ELR (cell line): ENCODE measurements at regions not wholly inside any gene's neighbourhood (a gene's known extent, or its start where the extent isn't known, plus 50 kb on each side); places are given as distances from the start of the nearest gene placed in this dataset.

Experiments used
- DNase-seq: peaks from one replicate; pipeline ENCODE4 v3.0.0-alpha.2; 2015; ENCODE audit warnings: low read depth

DNA sequence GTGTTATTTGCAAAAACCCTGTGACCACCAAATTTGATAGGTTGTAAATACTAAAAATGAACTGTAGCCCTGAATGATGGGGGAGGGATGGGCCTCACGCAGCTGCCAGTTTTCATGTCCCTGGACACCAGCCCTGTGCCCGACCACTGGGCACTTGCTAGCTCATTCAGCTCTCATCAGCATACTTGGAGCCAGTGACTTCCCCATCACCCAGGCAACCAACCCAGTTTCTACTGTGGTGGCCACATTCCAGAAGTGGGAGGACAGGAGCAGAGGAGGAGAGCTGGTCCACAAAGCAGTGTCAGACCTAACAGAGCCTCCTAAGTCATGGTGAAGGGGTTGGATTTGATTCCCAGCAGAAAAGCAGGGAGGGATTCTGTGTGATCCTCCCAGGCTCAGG is 128.2 kb downstream of the CPEB2 start:
- no peak for DNase-seq

DNA sequence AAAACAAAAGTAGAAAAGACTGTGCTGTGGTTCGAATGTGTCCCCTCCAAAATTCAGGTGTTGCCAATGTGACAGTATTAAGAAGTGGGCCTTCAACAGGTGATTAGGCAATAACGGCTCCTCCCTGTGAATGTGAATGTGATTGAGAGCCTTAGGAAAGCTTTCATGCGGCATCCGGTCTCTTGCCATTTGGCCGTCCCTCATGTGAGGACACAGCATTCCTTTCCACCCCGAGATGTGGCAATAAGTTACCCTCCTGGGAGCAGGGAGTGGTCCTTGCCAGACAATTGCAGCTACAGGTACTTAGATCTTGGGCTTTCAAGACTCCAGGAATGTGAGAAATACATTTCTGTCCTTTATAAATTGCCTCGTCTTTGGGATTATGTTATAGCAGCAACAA is 129.3 kb downstream of the CPEB2 start:
- DNase-seq: no peak

DNA sequence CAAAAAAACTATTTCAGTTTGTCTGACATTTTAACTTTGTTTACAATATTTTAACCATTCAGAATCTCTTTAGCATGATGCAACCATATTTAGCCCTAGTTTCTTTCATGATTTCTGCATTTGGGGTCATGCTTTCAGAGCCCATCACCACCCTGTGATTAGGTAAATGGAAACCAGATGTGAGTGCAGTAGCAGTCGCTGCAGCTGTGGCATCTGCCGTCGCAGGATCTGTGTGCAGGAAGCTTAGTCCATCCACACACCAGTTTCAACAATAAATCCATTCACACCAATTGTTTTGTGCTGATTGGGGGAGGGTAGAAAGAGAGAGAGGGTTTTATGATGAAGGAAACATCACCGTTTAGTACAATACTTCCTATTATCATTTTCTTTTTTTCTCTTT is 130.5 kb downstream of the CPEB2 start:
- DNase-seq: no peak

DNA sequence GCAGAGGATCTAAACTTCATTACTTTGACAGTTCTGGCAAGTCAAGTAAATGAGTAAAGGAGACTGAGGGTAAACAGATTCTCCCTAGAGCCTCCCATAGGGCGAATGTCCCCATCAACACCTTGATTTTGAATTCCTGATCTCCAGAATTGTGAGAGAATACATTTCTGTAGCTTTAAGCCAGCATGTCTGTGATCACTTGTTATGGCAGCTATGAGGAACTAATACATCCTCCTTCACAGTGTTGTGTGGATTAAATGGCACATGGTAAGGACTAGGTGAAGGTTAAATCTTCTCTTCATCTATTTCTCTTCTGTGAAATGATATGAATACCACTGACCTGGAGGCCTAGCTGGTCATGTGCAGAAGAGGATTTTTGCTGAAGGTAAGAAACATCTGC is 137.3 kb downstream of the CPEB2 start:
- DNase-seq: no peak

DNA sequence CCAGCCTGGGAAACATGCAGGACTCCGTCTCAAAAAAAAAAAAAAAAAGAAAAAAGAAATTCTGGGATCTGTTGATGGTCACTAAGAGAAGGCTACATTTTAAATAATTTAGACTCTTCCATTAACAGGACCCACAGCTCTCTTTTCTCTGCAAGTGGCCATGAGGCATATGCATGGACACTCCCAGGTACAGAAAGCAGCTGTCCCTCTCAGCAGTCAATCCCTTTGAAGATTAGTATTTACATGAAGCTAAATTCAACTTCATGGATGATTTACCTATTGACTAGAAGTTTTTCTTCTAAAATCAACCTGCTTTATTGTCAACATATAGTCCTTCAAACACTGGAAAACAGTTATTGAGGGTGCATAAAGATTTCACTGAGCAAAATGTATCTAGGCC is 139.9 kb downstream of the CPEB2 start:
- no peak for DNase-seq

DNA sequence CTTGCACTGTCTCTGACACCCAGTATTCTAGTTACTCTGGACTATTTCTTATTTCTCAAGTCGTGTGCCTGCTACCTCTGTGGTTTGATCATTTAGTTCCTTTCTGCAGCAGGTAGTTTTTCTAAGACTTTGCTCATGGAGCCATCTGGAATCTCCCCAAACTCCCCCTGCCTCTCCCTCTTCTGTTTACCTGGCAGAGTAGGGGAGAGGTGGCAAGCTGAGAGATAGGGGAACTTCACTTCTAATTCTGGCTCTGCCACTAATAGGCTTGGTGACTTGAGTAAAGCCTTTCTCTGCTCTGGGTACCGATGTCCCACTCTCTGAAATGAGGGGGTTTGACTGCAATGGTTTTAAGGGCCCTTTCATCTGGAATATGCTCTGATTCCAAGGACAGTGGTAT is 141.3 kb downstream of the CPEB2 start:
- DNase-seq: no peak

DNA sequence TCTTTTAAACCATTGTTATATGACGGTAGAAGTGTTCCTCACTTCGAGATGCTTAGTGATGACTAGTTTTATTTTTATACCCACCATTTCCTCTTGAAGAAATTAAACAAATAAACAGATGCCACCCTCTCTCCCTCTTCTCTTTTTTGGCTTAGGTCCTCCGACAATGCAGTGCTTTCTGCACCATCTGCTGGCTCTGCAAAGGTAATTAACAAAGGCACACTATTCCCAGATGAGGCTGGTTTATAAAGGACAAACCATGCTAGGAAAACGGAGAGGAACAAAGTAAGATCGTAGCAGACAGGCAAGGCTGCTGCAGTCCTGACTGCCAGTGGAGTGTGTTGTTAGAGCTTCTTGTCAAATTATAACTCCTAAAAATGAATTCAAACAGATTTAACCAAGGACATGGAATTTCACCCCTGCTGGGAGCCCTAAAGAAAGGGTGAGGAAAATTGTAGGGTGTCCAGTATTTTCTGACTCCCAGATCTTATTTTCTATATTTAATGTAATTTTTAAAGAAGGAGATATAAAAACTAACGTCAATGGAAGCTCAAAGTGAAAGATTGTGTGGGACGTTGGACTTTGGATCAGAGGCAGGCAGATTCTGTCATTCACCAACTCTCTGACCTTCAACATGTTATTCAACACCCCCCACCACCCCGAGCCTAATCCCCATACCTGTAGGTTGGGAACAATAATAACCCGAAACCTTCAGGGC is 142.1 kb downstream of the CPEB2 start:
- no peak for DNase-seq

DNA sequence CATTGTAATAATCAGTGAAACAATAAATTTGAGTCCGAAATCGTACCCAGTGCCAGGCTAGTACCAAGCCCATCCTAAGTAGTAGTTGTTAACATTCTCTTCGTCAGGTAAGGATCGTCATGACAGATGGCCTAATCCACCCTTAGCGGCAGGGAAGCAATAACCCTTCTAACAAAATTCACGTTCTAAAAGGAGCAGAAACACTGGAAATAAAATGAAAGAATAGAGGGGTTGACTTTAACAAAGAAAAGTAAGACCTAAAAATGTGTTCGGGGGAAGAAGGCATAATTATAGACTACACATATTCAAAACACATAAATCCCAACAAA is 142.7 kb downstream of the CPEB2 start:
- no peak for DNase-seq

DNA sequence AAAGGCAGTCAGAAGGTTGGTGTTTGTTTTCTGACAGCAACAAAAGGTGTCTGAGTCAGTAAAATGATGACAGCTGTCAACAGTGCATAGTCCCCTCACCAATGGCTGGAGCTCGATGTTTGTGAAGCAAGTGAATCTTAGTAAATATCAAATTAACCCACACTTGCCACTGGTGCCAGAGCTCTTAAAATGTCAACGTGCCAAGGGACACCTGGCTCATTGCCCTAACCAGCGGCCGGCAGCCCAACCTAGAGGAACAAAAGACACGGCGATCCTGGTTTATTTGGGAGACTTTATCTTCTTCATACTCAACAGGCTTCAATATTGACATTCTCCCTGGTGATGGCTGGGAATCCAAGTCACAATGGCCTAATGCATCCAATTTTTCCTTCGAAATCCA is 143.4 kb downstream of the CPEB2 start:
- no peak for DNase-seq

DNA sequence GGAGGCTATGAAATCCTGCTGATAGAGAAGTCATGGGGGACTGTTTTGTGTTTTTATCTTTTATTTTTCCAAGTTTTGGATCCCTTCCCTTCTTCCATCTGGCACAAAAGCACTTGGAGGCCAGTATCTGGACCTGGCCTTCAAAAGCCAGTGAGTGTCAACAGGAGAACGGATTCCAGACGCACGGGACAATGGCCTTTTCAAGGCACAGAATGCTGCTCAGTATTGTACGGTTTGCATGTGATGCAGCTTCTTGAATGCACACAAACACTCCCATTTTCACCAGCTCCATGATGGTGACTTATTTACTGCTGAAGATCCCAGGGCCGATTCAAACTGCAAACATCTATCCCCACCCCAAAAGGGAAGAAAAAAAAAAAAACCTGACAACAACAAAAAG is 145.4 kb downstream of the CPEB2 start:
- no peak for DNase-seq

DNA sequence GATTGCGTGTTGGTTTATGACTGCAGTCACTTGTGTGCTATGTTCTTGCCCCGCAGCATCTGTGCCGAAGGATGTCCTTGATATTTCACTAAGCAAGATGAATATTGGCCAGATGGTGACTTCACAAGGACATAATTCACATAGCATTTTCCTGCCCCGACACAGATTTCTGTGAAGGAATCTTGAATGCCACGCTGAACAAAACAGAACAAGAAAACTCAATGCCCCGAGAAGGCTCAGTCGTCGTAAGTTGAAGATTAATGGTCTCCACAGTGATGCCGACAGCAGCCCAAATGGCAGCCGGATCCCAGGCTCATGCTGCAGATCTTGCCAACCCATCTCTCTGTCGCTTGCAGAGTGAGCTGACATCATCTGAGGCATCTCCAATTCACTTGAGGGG is 145.9 kb downstream of the CPEB2 start:
- no peak for DNase-seq

DNA sequence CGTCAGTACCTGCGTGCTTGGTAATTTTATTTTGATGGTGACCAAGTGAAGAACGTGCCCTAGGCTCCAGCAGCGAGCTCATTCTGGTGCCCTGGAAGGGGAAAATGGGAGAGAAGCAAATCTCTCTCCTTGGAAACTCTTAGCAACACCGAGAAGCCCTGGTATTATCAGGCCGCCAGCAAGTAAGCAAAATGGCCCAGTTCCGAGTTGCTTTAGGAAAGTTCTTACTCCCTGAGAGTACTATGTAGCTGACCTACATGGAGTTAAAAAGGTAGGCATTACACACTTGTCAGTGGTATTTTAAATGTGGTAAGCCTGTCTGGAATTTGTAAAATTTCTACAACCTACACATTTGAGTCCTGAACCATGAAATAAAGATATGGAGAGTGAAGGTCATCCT is 146.4 kb downstream of the CPEB2 start:
- no peak for DNase-seq

DNA sequence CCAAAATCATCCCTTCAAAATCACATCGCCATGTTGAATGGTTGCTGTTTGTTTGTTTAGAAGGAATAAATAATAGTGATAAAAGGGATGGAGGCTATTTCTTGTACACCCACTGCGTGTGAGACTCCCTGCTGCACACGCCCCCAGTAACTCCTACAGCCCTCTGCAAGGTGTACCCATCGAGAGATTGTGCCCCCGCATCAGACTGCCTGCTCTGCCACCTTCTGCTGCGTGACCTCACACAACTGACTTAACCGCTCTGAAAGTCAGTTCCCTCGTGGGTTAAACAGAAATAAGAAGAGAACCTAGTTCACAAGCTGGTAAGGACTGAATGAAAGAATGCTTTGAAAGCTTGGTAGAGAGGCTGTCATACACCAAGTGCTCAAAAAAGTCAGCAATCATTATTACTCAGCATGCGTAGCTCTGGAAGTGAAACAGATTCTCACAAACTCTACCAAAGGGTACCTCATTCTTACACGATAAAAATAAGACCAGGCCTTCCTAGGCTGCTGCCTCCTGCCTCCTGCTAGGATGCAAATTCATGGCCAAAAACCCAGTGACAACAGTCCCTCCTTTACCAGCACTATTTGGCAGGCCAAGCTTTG is 147.1 kb downstream of the CPEB2 start:
- DNase-seq: peak; percentile 14

DNA sequence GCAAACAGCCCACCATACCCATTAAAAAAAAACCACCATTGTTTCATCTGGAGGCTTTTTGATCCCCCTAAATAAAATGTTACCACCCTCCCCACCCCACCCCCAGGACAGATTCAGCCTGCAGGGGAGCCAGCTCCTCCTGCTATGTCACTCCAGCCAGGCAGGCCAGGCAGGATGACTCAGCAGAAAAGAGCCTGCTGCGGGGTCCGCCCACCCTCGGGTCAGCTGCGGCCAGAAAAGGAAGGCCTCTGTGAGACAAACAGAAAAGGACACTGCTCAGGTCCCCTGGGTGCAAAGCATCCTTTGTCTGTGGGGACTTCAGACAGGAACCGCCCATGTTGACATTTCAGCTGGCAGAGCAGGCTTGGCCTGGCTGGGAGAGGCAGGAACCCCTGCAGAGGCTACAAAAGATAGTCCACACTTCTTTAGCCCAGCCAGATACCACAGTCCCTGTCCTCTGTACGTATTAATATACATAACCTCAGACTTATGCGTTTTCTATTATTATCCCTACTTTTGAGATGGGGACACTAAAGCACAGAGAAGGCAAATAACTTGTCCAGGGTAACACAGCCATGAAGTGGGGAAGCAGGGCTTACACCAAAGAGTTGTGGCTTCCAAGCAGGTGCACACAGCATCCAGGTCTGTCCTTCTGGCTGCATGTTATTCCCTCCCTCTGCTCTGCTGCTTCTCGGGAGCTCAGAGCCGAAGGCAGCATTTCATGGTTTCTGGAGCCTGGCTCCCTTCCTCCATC is 147.7 kb downstream of the CPEB2 start:
- peak; percentile 72 for DNase-seq

DNA sequence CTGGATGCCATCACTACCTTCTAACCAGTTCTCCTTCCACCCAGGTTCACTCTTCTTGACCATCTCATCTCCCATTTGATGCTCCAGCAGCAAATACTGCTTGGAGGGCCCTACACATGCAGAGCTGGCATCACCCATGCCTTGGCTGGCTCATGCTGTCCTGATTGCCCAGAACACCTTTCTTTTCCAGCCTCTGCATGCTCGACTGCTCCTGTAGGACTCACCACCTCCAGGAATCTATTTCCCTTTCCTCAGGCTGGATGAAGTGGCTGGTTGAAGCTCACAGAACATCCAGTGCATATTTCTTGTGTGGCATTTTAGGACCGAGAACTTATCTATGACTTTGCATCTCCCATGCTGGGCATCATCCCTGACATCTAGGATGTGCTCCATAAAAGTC is 148.3 kb downstream of the CPEB2 start:
- DNase-seq: no peak

DNA sequence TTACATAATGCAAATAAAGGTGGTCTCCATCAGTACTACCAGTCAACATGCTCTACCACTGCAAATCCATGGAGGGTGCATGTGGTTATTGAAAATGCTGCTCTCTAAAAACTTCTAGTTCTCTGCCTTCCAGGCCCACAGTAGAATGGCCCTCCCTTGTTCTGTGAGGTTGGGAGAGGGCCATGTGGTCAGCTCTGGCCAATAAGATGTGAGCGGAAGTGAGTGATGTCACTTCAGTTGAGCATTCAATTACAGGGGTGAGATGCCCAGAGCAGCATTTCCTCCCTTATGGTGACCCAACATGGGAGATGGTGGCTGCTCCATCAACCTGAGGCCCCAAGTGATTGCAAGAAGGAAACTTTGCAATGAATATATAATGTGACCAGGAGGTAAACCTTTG is 148.8 kb downstream of the CPEB2 start:
- no peak for DNase-seq

DNA sequence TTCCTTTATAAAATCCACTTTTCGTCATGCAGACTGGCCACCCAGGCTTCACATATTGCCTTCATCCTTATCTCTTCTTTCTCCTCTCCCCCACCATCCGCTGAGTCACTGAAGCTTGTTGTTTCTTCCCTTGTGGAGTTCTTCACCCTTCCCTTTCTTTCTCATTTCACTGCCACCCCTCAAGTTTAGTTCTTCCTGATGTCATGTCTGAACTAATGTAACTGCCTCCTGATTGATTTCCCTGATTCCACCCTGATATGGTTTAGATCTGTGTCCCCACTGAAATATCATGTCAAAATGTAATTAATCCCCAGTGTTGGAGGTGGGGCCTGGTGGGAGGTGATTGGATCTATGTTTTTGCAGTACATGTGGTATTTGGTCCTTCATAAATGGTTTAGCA is 151.4 kb downstream of the CPEB2 start:
- DNase-seq: no peak

DNA sequence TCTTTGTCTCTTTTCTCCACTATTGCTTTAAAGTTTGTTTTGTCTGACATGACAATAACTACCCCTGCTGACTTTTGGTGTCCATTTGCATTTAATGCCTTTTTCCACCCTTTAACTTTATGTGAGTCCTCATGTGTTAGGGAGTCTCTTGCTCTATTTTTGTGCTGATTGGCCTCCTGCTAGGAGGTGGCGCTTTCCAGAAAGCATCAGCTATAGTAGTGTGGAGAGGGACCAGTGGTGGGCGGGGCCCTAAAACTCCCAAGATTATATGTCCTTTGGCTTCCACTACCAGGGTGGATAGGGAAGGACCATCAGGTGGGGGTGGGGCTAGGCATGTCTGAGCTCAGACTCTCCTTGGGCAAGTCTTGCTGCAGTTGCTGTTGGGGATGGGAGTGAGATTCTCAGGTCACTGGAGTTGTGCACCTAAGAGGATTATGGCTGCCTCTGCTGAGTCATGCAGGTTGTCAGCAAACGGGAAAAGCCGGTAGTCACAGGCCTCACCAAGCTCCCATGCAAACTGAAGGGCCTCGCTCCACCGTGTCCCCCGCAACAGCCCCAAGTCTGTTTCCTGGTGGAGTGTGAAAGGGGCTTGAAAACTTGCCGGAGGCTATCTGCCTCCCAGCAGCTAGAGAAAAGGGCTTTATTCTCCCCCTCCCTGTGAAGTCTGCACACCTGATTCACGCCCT is 156.3 kb downstream of the CPEB2 start:
- DNase-seq: no peak

DNA sequence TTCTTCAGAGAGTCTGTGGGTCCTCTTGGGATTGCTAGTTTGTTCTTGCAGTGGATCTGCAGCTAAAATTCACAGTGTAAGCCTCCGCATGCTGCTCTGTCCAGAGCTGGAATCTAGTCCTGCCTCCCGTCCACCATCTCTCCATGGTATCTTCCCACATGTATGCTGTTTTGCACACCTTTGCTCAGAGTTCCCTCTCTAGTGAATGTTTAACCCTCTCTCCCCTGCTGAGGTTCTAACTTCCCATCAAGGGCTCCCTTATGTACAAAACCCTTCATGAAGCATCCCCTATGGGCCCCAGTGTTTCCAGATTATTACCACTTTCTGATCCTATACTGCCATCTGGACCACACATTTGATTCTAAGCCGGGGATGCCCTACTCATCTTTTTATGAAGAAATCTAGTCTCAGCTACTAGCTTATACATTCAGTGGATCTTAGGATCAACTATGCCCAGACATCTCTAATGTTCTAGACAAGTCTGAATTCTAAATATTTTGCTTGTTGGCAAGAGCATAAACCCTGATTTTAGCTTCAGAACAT is 157.3 kb downstream of the CPEB2 start:
- no peak for DNase-seq

DNA sequence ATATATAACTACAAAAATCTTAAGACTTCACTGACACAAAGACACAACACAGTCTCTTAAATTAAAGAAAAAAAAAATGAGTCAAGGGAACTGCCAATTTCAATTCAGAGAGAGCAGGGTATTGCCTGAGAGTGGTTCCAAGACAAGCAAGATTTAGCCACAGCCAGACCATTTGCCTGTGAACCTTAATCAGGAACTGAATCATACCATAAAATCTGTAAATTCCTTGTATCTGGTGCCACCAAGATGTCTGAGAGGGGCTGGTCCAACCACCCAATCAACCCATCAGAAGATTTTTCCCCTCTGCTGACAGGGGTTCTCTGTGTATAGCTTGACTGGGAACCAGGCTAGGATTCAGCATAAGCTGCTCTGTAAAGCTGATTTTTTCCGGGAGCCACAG is 159.2 kb downstream of the CPEB2 start:
- no peak for DNase-seq

DNA sequence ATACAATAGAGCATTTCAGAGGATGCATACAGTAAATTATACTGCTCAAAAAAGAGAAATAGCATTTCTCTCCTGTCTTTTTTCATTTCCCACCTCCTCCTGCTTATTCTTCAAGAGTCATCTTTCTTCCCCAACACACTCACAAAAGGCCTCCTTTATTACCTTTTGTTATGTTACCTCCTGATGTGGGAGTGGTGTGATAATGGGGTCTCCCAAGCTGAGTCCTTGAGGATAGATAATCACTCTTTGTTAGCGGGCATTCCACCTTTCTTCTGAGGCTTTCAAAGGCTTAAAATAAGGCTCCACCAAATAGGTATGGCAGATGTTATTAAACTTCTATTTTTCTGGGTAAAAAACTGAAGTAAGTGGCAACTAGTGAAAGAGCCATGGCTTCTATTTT is 159.8 kb downstream of the CPEB2 start:
- DNase-seq: no peak

DNA sequence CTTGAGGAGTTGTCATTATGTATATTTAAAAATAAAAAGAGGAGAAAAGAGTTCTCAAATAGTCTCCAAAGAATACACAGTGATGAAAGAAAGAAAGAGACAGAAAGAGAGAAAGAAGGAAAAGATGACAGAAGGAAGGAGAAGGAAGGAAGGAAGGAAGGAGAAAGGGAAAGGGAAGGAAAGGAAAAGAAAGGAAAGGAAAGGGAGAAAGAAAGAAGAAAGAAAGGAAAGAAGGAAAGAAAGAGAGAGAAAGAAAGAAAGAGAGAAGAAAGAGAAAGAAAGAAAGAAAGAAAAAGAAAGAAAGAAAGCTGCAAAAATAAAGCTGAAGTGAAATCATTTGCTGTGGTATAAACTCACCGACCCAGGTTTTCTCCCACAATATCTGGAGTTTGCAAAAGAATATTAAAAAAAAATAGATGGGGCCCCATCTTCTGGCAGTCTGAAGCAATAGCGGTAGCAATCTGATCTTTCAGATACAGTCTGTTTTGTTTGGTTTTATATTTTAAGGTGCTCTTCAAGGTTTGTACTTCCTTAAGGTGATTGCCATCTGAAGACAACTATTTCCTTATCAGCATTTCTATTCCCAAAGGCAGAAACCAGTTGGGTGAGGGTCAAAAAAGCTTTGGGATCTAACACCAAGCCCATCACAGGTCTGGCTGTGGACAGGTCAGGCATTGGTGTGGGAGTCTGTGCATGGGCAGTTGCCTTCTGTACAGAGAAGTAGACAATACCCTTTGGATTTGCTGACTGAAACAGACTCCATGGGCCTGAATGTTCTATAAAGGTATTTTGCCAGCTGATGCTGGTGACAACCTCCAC is 160.4 kb downstream of the CPEB2 start:
- peak; percentile 58 for DNase-seq
